ENCODE measurements at regions not wholly inside any gene's neighbourhood (a gene's known extent, or its start where the extent isn't known, plus 50 kb on each side); places are given as distances from the start of the nearest gene placed in this dataset.
"Not testable (repeated sequence)": the region's sequence is repeated elsewhere in the genome, so short reads cannot be mapped to it uniquely, and the experiment has no call there.

- DNase-seq, result no peak
These were observed 840.4 kb upstream of the TENM4 start for GRCh38 chr11:80281194-80281593.

DNA sequence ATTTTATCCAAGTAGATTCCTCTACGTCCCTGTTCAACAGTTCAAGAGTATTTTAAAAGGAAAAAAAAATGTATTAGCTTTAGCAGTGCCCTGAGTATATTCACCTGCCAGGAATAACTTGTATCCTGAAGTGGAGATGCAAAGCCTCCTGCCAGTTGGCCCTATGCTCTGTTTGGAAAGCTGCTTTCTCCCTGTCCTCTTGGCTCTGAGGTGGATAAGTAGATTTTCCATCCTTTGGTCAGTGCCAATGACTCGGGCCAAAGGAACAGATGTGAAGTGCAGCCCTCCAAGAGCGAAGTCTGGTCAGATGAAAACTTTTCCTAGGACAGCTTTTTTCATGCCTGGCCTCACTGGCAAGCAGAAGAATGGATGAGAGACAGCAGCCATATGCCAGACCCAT lies 839.9 kb upstream of the TENM4 start:
- peak; percentile 92 for DNase-seq

GRCh38 chr11:80261776-80262175 lies 820.9 kb upstream of the TENM4 start:
- no peak for DNase-seq

GRCh38 chr11:80257319-80258015 lies 816.6 kb upstream of the TENM4 start:
- not testable (repeated sequence) for DNase-seq

DNA sequence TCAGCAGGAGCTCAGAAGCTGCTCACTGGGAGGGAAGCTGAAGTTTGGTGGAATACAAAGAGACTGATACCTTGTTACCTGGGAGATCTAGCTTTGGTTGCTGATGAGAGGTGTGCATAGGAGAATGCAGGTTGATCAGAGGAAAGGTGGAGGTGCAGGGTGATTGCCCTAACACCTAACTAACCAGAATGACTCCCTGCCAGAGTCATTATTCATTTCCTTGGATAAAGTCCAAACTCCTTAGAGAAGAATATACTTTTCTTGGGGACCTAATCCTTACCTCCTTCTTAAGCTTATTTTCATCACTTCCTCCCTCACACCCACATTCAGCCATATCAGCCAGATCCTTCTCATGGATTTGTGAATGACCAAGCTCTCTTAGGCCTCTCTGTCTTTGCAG lies 814.2 kb upstream of the TENM4 start:
- no peak for DNase-seq

DNA sequence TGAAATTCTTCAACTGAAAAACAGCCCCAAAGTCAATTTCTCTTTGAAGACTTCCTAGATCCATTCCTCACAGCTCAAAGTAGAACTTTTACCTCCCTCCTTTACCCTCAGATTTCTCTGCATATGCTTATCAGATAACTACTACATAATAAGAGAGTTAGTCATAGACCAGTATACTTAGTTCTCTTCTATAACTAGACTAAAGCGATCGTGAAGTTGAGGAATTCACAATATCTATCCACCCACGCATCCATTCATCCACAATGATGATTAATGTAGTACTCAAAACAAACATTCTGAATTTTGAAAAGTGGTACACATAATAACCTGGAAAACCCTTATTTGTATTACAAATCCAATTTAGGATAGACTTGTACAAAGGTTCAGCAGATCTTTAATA lies 800.9 kb upstream of the TENM4 start:
- DNase-seq, result no peak

GRCh38 chr11:80240245-80240644 lies 799.4 kb upstream of the TENM4 start:
- DNase-seq, result no peak

GRCh38 chr11:80239217-80239616 lies 798.4 kb upstream of the TENM4 start:
- DNase-seq, result no peak

- DNase-seq, result no peak
These were observed 787.1 kb upstream of the TENM4 start for GRCh38 chr11:80227915-80228314.

- no peak for DNase-seq
These were observed 773.6 kb upstream of the TENM4 start for GRCh38 chr11:80214413-80214812.

GRCh38 chr11:80211673-80212072 lies 770.8 kb upstream of the TENM4 start:
- no peak for DNase-seq

DNA sequence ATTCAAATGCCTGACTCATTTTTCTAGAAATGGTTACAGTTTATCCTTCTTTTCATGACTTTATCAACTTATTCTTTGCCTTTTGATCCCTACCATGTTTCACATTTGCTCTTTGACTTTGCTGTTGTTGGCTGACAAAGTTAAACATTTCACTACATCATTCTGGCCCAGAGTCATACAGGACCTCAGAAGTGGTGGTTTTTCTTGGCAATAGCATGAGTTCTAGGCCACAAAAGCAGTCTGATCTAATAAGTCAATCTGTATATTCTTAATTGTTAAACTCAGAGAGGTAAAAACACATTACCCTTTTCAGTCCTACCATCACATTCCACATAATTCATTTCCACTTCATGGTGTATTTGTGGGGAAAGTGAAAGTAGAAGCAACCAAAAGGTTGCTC lies 763.2 kb upstream of the TENM4 start:
- no peak for DNase-seq

GRCh38 chr11:80196932-80197554 lies 756.2 kb upstream of the TENM4 start:
- no peak for DNase-seq

DNA sequence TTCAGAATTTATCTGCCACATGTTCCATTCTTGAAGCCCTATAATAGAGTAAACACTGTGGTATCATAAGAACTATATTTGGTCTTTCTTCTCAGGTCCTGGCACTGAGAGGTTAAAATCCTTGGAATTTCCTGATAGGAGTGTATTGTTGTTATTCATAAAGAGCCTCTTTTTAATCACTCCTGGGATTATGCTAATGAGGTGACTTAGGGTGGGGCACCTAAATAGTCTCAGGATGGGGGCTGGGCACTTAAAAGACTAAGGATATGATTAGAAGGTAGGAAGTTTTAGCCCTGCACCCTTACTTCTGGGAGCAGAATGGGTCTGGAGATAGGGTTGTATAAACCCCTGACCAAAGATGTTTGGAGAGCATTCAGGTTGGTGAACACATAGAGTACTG lies 755.2 kb upstream of the TENM4 start:
- DNase-seq, result no peak

- DNase-seq, result no peak
These were observed 753.8 kb upstream of the TENM4 start for GRCh38 chr11:80194625-80195024.

DNA sequence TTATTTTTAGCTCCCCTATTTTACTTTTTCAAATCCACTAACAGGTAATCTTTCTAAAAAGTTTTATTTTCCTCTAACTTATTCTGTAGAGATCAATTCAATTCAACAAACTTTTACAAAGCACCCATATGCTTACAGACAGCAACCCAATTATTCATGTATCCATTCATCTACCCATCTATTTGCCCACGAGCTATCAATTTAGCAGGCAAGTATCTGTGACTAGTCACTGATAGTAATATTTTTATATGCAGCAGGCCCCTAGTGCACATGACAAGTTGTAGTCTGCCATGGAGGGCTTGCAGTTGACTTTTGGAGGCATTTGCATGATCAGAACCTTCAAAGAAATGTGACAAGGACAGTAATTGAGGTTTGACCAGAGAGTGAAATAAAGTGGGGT lies 753.2 kb upstream of the TENM4 start:
- no peak for DNase-seq

- peak; percentile 17 for DNase-seq
These were observed 747.3 kb upstream of the TENM4 start for GRCh38 chr11:80188076-80188627.

- no peak for DNase-seq
These were observed 745.9 kb upstream of the TENM4 start for GRCh38 chr11:80186692-80187091.

DNA sequence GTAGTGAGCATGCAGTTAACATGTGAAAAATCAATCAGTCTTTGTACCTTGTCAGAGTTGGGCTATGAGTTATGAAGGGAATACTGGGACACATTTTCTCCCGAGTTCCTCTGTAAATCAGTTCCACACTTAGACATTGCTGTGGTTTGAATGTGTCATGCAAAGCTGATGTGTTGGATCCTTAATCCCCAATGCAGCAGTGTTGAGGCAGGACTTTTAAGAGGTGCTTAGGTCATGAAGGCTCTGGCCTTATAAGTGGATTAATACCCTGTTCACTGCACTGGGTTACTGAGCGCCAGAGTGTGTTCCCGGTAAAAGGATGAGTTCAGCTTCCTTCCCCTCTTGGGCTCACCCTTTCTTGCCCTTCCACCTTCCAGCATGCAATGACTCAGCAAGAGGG lies 742.1 kb upstream of the TENM4 start:
- no peak for DNase-seq

GRCh38 chr11:80173371-80174136 lies 732.7 kb upstream of the TENM4 start:
- no peak for DNase-seq

- no peak for DNase-seq
These were observed 728.0 kb upstream of the TENM4 start for GRCh38 chr11:80168796-80169195.

- DNase-seq, result no peak
These were observed 726.9 kb upstream of the TENM4 start for GRCh38 chr11:80167766-80168165.

DNA sequence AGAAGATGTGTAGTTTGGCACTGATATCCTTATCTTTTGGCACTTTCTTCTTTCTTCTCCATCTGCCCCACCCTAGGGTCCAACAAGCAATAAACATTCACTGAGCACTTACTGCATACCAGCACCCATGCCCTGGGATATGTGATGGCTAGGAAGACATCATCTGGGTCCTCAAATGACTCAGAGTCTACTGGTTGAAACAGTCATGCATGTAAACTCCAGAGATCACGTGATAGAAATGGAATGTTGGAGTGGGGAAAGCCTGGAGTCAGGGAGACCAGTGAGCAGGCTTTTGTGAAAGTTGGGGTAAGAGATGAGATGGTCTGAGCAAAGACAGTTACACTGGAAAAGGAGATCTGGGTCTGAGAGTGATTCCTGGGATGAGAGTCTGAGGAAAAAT lies 724.9 kb upstream of the TENM4 start:
- no peak for DNase-seq

DNA sequence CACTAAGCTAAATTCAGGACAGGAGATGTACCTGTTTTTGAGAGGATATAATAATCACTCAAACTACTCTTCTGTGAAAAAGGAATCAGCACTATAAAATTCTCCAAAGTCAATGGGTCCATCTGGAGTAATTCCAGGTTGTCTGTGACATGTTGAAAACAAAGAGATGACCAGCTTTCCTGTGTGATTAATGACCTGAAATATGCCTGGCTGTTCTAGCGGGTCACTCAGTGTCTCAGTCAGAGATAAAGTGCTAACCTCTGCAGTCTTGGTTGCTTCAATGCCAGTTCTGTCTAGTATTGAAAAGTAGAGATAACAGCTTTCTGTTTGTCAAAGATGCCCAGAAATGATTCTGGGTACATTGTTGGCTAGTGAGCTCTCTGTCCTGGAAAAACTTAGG lies 722.6 kb upstream of the TENM4 start:
- DNase-seq, result no peak
